Ishikawa (cell line): ENCODE measurements at regions not wholly inside any gene's neighbourhood (a gene's known extent, or its start where the extent isn't known, plus 50 kb on each side); places are given as distances from the start of the nearest gene placed in this dataset.

ENCODE experiments used
- CEBPB ChIP-seq: IDR thresholded peaks from 2 replicates; pipeline ENCODE4 v1.6.1; 2012
- CREB1 ChIP-seq: IDR thresholded peaks from 2 replicates; pipeline ENCODE4 v1.6.1; 2012; ENCODE audit warnings: low read depth
- EP300 ChIP-seq: IDR thresholded peaks from 2 replicates; pipeline ENCODE4 v1.6.1; 2012; ENCODE audit warnings: borderline replicate concordance
- NFIC ChIP-seq: IDR thresholded peaks from 2 replicates; pipeline ENCODE4 v1.6.1; 2012
- RAD21 ChIP-seq: IDR thresholded peaks from 2 replicates; pipeline ENCODE4 v1.6.1; 2012; ENCODE audit warnings: low read depth
- REST ChIP-seq: IDR thresholded peaks from 2 replicates; pipeline ENCODE4 v1.6.1; 2012; ENCODE audit warnings: low read depth, mild to moderate bottlenecking
- TAF1 ChIP-seq: IDR thresholded peaks from 2 replicates; pipeline ENCODE4 v1.6.1; 2012; ENCODE audit warnings: low read depth, mild to moderate bottlenecking
- TCF12 ChIP-seq: IDR thresholded peaks from 2 replicates; pipeline ENCODE4 v1.6.1; 2012; ENCODE audit warnings: low read depth
- YY1 ChIP-seq: IDR thresholded peaks from 2 replicates; pipeline ENCODE4 v1.6.1; 2012; ENCODE audit warnings: low read depth

GRCh38 chr4:177957596-177958360 lies 515.5 kb upstream of the AGA start:
- TF ChIP-seq TCF12 (no peak), REST (no peak), RAD21 (no peak), EP300 (no peak), TAF1 (no peak), NFIC (no peak), YY1 (no peak), CREB1 (no peak), CEBPB (no peak)
